ENCODE measurements at regions not wholly inside any gene's neighbourhood (a gene's known extent, or its start where the extent isn't known, plus 50 kb on each side); places are given as distances from the start of the nearest gene placed in this dataset.

DNA sequence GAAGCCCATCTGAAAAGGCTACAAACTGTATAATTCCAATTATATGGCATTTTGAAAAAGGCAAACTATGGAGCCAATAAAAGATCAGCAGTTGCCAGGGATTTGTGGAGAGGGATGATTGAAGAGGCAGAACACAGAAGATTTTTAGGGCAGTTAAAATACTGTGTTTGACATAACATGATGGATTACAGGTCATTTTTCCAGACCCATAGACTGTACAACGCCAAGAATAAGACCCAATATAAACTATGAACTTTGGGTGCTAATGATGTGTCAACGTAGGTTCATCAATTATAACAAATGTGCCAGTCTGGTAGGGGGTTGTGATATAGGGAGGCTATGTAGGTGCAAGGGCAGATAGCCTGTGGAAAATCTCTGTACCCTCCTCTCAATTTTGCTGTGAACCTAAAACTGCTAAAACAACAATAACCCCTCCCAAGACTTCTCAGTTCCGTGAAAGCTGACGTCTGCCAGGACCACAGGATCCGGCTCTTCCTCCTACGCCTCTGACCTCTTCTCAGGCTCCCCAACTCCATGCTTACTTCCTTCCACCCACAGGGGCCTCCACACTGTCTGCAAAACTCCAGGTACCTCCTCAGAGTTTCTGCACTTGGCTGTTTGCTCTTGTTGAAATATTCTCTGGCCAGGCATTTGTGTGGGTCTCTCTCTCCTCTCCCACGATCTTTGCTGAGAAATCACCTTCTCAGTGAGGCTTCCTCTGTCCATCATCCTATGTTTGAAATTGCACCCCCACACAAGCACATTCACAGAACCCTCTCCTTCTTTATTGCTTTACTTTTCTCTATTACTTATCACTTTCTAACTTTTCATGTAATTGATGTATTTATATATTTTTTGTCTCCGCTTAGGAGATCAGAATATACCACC is 131.4 kb downstream of the BBS10 start:
- DNase-seq (ENCODE audit: low read depth): no peak

DNA sequence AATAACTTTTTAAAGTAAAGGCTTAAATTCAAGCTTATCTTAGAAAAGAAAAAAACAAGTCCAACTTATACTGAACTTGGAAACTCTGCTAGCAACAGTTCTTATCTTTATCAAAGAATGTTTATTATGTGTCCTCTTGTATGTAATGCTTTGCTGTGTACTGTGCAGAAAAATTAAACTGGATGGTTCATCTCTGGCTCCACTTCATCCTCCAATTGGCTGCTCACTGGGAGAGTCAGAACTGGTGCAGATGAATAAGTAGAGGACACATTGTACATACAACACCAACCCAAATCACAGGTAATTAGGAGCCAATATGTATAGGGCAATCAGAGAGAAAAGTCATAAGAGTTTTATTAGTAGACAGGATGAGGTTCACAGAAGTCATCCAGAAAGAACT is 123.6 kb upstream of the NAP1L1 start:
- DNase-seq (ENCODE audit: low read depth): no peak

DNA sequence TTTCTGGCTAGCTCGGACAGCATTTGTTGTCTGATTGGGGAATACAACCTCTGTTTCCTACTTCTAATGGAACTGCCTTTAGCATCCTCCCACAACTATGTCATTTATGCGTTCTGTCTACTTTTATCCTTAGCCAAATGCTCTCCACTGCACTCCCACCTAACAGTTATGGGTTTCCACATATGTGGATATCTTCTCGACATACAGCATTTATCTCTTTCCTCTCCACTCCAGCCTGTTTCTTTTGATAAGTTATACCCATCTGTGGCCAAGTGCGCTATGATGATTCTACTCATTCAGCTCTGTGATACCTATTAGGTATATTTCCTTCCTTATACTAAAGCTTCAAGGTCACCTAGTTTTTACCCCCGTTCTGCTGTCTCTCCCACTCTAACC is 122.2 kb upstream of the NAP1L1 start:
- no peak for DNase-seq (ENCODE audit: low read depth)

DNA sequence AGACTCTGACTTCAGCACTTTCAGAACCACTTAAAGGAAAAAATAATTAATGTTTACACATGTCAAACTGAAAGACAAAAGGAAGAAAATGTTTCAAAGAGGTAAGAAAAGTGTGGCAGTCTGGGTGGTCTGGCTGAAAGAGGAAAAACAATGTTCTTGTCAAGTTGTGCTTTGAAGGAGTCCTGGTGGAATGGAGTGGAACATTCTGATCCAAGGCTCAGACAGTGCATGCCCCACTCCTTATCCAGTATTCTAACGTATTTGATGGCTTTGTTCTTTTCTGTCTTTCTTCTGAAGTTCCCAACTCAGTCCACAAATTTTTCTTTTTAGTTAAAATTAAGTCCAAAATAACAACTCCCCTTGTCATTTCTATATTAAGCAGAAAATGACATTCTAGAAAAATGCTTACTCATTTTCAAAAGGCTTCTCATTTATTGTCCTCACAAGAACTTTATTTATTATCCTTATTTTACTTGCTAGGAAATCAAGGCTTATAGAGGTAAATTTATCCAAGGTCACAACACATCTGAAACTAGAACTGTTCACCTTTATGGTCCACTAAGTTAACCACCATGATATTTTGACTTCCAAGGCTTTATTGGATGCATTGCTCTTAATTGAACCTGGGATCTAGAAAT is 121.7 kb upstream of the NAP1L1 start:
- no peak for DNase-seq (ENCODE audit: low read depth)

DNA sequence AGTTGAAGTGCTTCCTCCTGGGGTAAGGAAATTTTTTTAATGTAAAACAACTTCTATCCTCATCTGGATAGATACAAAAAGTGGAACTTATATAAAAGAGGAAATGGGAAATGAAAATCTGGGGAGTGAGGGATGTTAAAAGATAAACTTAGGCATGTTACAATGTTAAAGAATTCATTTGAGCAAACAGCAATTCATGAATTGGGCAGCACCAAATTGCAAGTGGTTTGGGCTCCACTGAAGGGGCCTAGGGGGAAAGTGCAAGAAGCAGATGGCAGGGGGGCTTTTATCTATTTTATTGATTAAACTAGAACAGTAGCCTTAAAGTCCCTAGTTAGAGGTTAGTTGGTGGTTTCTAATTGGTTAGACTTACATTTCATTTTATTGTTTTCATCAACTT is 118.1 kb upstream of the NAP1L1 start:
- no peak for DNase-seq (ENCODE audit: low read depth)

DNA sequence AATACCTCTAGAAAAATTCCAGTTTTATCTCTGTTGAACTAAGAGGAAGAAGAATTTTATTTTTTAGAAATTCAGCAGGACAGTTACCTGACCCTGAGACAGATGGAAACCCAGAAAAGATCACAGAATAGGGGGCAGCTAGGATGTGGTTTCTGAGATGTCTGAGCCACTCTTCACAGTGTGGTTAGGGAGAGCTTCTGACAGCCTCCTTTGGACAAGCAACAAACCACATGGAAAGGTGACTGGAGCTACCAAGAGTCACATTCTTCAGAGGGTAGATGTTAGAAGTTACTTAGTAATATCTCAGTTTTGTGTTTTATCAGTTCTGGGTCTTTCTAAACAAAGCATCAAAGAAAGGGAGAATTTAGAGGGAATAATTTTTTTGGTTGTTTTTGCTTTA is 117.3 kb upstream of the NAP1L1 start:
- DNase-seq (ENCODE audit: low read depth): no peak

DNA sequence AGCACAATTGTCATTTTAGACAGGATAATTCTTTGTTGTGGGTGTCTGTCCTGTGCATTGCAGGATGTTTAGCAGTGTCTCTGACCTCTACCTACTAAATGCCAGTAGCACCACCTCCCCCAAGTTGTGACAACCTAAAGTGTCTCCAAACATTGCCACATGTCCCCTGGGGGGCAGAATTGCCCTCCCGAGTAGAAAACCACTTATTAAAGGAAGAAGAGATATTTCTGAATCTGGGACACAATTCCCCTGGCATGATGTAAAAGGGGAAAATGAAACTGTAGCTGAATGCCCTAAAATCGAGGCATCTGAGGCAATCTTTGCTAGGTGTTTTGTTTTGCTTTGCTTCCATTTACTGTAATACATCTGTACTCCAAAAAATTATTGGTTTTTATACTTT is 116.8 kb upstream of the NAP1L1 start:
- DNase-seq (ENCODE audit: low read depth): no peak

DNA sequence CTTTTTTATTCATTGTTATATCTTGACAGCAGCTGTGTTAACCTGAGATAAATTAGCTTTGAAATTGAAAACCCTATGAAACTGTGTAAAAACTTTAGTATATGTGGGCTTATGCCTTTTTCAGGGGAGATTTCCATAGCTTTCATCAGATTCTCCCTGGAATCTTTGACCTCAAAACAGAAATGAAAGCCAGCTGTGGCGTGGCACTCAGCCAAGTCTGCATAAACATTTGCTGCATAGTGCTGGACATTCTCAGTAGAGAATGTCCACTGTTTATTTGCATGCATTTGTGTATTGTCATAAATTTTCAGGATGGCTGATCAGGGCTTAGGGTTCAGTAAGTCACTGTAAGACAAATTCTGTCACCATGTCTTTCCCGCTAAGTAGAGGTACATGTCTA is 115.3 kb upstream of the NAP1L1 start:
- no peak for DNase-seq (ENCODE audit: low read depth)

DNA sequence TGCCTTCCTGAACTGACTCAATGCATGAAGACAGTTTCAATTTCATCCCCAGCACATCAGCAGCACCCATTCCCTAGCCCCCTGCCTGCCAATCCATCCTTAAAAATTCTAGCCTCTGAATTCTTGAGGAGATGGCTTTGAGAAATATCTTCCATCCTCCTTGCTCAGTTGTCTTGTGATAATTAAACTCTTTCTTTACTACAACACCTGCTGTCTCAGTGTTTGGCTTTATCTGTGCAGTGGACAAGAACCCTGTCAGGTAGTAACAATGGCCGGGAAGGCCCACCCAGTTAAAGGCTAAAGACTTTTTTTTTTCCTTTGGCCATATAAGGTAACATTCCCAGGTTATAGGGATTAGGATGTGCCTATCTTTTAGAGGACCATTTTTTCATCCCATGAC is 114.4 kb upstream of the NAP1L1 start:
- DNase-seq (ENCODE audit: low read depth): no peak

DNA sequence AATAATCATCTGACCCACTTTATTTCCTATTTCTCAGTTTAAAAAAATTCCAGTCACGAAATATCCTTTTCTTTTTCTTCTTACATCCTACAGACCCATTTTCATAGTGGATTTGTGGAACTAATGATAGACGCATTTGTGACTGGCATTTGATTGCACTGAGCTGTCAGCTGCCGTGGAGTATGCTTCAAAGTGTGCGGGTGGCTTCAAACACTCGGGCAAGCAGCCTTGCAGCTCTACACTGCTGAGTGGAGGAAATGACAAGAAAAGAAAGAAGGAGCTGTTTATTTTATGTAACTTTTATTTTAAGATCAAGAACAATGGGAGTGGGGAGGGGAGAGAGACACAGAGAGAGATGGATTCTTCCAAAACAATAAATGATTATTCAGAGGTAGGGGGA is 112.8 kb upstream of the NAP1L1 start:
- no peak for DNase-seq (ENCODE audit: low read depth)

DNA sequence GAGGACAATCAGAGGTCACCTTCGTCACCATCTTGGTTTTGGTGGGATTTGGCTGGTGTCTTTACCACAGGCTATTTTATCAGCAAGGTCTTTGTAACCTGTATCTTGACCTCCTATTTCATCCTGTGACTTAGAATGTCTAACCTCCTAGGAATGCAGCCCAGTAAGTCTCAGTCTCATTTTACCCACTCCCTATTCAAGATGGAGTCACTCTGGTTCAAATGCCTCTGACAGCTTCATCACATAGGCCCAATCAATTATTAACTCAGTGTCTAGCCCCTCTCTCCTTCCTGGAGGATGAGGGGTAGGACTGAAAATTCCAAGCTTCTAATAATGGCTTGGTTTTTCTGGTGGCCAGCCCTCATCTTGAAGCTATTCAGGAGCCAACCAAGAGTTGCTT is 111.4 kb upstream of the NAP1L1 start:
- DNase-seq (ENCODE audit: low read depth): no peak

DNA sequence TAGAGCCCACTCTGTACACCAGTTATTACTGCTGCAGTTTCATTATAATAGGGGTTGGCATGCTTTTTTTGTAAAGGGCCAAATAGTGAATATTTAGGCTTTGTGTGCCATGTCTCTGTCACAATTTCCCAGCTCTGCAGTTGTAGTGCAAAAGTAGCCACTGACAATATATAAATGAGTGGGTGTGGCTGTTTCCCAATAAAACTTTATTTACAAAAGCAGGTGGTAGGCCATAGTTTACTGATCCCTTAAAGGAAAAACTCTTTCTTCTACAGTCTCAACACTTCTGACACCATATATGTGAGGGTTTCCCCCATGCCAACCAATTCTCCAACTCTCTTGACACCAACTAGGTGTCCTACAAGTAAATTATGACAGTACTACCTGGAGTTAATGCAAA is 110.2 kb upstream of the NAP1L1 start:
- no peak for DNase-seq (ENCODE audit: low read depth)

DNA sequence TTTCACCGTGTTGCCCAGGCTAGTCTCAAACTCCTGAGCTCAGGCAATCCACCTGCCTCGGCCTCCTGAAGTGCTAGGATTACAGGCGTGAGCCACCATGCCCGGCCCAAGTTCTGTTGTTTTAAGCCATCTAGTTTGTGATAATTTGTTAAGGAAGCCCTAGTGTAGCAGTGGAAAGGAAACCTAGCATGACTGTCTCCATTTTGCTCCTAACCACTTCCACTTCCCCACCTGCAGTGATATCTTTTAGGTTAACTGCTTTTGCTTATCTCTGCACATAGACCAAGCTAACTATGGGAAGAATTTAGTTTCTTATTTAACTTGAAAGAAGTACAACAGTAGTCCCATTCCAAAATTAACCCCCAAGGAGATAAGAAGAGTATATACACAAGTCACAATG is 109.5 kb upstream of the NAP1L1 start:
- no peak for DNase-seq (ENCODE audit: low read depth)

DNA sequence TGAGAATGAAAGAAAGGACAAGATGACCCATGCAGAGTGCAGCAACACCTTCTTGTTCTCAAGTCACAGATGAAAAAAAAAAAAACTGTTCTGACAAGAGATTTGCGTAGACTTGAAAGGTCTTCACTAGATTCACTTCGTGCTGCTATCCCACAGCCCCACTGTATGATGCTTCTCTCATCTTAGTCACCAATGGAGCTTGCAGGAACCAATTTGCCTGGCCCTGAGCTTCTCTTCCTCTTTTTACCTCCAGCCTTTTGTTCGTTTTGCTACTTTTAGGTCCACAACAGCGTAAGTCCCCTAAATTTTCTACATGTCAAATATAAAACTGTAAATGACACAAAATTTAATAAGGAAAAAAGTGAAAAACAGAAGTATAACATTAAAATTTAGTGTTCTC is 107.9 kb upstream of the NAP1L1 start:
- DNase-seq (ENCODE audit: low read depth): no peak

DNA sequence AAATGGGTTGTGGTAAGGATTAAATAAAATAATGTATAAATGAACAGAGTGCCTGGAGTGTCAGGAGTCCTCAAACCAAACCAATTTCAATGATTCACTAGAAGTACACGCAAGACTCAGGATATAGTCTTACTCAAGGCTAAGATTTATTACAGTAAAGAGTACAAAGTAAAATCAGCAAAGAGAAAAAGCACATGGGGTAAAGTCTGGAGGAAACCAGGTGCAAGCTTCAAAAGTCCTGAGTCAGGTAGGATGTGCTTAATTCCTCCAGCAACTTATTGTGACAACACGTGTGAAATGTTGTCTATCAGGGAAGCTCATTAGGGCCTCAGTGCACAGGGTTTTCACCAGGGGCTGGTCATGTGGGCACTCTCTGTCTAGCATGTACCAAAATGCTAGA is 105.8 kb upstream of the NAP1L1 start:
- no peak for DNase-seq (ENCODE audit: low read depth)

DNA sequence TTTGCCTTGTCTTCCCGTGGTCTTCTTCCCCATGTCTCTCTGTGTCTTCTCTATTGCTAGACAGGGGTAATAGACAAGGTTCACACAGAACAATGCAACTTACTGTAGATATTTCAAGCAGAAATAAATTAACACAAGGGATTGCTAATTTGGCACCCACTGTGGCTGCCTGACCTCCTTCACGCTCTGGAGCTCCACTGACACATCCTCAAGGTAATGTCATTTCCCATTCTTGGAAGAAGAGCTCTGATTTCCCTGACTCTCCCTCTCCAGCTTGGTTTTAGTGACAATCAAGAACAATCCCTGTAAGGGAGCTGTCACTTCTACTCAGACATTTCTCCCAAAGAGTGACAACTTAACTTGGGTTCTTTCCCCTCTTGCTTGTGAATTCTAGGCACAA is 105.4 kb upstream of the NAP1L1 start:
- no peak for DNase-seq (ENCODE audit: low read depth)

DNA sequence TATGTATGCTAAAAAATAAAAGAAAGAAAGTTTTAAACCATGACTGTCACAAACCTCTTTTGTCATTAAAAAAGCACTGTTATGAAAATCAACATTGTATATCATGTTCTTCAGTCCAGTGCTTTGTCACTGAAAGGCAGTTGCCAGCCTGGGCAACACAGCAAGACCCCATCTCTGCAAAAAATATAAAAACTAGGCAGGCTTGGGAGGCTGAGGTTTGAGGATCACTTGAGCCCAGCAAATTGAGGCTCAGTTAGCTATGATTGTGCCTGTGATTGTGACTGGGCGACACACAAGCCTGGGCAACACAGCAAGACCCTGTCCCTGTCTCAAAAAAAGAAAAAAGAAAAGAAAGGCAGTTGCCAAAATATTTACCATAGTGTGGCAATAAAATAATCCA is 102.7 kb upstream of the NAP1L1 start:
- DNase-seq (ENCODE audit: low read depth): no peak

DNA sequence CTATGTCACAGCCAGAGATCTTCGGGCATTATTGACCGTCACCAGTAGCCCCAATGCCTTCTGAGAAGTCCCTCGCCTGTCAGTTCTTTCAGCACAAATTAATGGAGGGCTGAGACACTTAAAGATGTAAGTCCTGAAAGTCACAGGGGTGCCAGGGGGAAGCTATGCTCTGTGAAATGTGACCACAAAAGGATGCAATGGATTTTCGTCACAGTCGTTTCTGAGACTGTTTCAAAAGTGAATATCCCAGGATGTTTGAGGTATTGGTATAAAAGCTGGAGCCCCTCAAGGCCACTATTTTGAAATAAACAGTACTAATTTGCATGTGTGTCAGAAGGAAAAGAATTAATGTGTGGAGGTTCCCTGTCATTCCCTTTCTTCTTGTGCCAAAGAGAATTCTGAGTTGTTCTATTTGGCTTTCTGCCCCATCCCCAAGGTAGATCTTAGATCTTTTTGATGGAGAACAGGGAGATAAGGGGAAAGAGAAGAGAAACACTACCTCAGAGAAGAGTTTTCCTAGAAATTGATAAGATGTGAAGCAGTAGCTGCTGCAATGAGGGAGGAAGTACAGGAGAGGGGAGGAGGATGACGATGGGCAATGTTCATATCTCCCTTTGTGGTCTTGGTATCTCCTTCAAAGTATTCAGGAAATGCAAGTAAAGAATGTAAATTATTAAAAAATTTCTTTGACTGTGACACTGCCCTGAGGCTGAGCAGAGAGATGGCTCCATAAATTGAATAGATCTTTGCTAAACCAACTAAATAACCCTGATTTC is 101.8 kb upstream of the NAP1L1 start:
- no peak for DNase-seq (ENCODE audit: low read depth)

DNA sequence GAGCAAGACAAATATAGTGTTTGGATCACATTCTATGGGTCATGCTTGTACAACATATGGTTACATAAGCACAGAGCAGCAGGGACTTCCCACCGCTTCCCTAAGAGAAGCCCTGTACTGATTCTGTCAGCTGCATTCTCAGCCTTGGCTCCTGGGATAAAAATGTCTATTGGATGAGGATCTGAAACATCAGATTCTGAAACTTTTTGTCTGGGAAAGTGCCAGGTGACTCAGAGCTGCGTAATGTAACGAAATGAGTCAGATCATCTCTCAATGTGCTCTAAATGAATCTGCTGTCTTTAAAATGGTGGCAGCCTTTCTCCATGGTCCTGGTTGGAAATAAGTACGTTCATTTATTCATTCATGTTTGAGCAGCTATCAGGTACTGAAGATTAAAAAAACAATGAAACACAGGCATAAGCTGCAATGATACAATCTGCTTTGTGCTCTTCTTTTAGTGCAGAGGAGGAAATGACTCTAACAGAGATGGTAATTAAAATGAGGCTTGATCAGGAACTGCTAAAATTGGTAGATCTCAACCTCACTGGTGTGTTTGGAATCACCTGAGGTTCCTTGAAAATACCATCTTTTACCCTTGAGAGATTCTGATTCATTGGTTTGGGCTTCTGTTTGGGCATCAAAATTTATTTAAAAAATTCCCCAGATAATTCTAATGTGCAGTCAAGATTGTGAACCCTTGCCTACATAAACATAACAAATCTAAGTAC is 99.1 kb upstream of the NAP1L1 start:
- DNase-seq (ENCODE audit: low read depth): peak; percentile 9

DNA sequence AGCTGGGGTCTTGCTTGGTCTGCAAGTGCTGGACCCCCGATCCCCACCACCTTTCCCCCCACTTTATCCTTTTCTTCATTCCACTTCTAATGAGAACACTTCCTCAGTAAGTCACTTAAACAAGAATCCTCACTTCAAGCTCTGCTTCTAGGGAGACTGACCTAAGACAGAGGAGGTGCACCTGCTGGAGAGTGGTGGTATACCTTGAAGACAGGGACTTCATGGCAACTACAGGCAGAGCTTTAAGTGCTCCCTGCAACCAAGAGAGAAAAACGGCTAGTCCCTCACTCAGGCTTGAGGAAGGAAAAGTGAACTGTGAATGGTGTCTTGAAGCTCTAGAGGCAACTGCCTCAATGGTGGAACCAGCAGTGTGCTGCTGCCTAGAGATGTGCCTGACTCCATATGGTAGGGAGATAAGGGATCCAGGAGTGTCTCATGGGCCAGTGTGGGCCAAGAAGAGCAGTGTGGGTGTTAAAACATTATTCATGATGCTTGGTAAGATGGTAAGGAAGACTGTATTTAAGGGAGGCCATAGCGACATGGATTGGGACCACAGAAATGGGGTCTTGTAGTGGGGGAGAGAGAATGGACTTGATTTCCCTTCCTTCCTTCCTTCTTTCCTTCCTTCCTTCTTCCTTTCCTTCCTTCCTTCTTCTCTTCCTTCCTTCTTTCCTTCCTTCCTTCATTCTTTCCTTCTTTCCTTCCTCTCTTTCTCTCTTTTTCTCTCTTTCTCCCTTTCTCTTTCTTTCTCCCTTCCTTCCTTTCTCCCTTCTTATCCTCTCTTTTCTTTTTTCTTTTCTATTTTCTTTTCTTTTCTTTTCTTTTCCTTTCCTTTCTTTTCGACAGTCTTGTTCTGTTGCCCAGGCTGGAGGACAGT is 96.2 kb upstream of the NAP1L1 start:
- DNase-seq (ENCODE audit: low read depth): no peak

DNA sequence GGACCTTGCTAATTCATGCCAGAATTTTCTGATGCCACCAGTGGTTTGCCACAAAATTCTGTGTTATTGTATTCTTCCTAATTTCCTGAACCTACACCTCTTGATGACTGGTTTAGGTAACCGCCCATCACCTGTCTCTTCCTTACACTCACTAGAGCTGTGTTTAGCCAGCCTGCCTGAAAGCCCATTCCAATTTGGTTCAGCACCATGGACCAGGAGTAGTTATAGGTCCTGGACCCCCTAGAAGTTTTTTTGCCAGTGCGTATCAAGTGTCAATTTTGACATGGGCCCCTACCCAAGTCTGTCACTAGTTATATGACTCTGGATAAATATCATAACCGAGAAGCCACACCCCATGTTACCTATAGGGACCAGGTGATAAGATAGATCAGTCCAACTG is 94.0 kb upstream of the NAP1L1 start:
- no peak for DNase-seq (ENCODE audit: low read depth)
